NCI-H2081 treated with DMSO at 0.1 percent for 48 hours (cell line): ENCODE measurements at regions not wholly inside any gene's neighbourhood (a gene's known extent, or its start where the extent isn't known, plus 50 kb on each side); places are given as distances from the start of the nearest gene placed in this dataset.
"Not testable (repeated sequence)": the region's sequence is repeated elsewhere in the genome, so short reads cannot be mapped to it uniquely, and the experiment has no call there.

Experiments used
- DNase-seq: peaks from one replicate; lab custom pipeline; 2025; lab: John Stamatoyannopoulos, UW

DNA sequence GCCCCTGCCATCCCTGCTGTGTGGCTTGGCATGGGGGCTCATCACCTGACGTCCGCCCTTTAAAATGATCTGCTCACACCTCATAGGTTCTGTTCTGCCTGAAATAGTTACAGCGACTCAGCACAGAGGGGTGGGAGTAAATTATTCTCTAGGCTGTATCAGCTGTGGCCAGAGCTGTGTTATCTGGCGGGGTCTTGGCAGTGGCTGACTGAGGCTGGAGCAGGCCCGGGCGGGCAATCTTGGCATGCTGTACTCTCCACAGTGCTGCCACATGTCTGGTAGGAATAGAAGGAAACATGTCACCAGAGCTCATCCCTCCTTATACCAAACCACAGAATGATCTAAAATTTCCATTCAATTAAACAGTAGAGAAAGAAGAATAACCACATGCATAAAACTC is 499.9 kb upstream of the LMCD1 start:
- no peak for DNase-seq

DNA sequence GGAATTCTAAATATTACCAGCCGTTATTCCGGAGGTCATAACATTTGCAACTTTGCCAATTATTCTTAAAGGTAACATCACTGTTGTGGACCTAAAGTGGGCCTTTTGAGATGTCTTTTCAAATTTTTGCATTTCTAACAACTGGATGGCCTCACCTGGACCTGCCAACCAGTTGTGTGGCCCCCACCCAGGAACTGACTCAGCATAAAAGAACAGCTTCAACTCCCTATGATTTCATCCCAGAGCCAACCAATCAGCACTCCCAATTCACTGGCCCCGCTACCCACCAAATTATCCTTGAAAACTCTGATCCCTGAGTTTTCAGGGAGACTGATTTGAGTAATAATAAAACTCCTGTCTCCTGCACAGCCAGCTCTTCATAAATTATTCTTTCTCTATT is 489.7 kb upstream of the LMCD1 start:
- no peak for DNase-seq

DNA sequence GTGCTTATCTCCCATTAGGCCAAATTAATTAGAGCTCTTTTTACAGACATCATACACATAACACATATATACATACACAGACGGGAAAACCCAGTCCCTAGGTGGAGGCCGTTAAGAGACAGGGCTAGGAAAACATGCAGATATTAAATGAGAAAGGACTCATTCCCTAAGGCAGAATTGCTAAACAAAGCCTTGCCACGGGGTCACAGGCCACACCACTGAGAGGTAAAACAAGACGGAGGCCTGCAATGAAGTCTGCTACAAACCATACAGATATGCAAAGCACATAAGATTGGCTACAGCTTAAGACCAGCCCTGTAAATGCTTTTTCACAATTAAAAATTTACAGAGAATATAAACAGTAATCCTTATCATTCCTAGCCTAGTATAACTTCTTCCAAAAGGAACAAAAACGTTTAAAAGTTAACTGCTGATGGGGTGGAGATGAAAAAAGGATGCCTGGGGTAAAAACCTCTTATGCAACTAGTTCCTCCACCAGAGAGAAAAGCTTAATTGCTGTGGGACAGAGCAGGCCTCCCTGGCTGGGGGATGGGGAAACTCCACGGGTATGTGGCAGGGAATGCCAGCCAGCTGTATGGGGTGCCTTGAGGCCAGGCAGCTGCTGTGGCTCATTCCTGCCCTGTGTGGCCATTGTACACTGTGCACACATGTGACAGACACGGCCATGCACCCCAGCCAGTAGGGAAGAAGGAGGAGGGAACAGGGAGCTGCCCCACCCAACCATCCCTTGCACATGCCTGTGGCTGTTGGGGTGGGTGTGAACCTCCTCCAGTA is 481.4 kb upstream of the LMCD1 start:
- no peak for DNase-seq

DNA sequence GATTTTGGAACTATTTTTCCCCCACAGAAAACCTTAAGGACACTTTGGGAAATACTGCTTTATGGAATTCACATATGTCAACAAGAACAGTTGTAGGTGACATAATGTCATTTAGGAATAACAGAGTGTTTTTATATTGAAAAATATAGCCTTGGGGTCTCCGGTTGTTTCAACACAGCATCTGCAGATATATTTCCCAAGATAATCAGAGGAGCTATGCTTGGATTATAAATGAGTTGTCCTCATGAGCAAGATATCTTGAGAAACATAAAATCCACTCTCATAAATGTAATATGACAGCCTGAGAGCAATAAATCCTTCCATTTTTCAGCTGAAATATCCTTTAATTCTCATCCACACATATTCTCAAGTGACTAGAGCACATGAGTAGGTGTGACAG is 473.7 kb upstream of the LMCD1 start:
- DNase-seq, result no peak

DNA sequence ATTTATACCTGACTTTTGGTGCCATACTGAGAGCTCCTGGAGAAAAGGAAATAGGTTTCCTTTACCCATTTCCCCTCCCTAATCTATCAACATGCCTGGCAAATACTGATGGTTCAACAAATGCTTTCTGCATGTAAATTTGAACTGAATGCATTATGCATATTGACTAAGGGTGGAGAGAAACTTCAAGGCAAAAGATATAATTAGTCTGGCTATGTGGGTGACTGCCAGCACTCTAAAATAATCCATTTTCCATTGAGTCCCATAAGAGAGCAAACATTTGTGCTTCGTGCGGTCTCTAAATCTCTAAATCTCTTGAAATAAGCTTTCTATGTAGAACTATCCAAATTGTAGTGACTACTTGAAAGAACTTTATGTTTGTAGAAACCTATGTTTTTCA is 451.3 kb upstream of the LMCD1 start:
- no peak for DNase-seq

DNA sequence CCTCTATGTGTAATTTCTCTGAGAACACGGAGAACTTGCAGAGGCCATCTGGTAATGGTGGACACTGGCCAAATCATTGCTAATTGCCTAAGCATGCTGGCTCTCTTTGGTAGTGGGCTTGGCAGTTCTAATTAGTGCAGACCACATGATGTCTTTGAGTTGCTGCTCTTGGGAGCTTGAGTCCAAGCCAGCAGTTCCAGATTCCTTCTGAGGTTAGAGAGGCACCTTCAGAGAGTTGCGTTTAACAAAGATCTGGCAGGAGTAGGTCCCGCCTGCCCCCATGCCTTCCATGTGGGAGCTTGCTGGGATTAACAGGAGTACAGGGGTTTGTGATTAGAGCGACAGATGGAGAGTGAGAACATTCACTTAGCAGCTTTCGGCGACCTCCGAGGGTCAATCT is 449.0 kb upstream of the LMCD1 start:
- no peak for DNase-seq

DNA sequence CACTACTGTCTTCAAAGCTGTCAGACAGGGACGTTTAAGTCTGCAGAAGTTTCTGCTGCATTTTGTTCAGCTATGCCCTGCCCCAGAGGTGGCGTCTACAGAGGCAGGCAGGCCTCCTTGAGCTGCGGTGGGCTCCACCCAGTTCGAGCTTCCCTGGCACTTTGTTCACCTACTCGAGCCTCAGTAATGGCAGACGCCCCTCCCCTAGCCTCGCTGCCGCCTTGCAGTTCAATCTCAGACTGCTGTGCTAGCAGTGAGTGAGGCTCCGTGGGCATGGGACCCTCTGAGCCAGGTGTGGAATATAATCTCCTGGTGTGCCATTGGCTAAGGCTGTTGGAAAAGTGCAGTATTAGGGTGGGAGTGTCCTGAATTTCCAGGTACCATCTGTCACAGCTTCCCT is 433.5 kb upstream of the LMCD1 start:
- not testable (repeated sequence) for DNase-seq

DNA sequence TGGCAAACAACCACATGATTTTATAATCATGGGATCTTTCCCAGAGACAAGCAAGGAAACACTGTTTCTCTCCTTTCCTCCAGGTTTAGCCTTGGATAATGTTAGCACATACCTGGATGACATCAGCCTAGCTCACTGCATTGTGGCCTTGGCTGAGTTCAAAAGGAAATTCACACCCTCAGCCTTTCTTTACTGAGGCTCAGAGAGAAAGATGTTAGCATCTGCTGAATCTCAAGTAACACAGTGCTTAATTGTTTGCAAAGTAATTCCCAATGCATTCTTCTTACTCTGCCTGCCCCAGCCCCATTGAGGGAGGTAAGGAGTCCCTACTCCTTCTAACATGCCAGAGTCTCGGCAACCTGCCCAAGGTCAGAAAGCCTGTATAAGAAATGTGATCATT is 432.2 kb upstream of the LMCD1 start:
- DNase-seq, result no peak

DNA sequence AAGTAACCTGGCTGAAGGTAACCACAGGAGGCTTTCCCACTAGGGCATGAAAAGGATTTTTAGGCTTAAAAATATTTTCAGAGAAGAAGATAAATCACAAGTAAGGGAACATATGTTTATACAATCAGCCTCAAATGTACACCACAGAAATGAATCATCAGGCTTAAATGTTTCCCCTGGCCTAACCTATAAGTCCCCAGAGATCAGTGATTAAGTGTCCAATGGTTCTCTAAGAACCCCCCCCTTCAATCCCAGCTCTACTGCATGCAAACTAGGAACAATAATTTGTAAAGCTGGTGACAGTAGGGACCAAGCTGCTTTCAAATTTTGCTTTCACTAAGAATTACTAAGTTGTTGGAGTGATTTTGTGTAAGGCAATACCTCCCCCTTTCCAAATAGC is 431.6 kb upstream of the LMCD1 start:
- DNase-seq, result no peak

DNA sequence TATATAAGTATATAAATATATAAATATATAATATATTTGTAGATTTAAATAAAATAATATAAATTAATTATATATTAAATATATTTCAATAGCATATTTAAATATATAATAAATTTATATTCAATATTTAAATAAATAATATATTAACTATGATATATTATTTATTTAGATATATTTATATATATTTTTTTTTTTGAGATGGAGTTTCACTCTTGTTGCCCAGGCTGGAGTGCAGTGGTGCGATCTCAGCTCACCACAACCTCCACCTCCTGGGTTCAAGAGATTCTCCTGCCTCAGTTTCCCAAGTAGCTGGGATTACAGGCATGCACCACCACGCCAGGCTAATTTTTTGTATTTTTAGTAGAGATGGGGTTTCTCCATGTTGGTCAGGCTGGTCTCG is 426.9 kb upstream of the LMCD1 start:
- not testable (repeated sequence) for DNase-seq

DNA sequence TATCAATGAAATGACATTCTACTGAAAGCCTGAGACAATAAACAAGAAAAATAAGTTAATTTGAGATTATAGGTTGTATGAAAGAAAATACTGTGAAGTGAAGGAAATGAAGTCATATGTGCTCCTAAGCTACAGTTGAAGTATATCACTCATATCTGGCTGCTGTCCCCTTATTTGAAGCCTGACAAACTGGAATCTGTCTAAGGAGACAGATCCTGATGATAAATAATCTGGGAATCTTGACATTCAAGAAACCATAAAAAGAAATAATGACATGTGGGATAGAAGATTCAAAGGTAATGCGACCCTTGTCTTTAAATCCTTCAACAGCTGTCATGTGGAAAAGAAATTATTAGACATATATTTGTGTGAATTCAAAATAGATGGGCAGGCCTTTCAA is 424.5 kb upstream of the LMCD1 start:
- DNase-seq, result no peak

DNA sequence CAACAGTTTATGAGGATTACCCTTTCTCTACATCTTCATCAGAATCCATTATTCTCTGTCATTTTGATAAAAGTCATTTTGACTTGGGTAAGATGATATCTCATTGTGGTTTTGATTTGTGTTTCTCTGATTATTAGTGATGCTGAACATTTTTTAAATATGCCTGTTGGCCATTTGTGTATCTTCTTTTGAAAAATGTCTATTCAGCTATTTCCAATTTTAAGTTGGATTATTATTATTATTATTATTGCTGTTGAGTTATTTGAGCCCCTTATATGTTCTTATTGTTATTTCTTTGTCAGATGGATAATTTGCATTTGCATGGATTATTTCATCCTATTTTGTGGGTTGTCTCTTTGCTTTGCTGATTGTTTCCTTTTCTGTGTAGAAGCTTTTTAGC is 421.2 kb upstream of the LMCD1 start:
- no peak for DNase-seq

DNA sequence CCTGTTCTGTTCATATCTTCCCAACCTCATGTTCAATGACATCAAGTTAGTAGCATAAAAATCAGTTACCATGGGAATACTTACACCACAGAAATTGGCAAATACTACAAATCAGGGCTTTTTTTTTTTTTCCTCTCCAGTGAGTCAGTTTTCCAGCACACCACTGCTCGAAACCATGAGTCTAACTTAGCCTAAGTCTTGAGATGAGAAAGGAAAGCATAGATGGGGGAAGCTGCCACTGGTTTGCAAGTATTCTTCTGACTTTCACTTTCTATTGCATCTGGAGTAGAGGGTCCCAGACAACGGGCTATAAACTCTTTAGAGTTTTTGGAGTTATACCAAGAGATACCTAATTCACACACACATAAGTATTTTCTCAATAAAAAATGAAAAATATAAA is 416.1 kb upstream of the LMCD1 start:
- no peak for DNase-seq

DNA sequence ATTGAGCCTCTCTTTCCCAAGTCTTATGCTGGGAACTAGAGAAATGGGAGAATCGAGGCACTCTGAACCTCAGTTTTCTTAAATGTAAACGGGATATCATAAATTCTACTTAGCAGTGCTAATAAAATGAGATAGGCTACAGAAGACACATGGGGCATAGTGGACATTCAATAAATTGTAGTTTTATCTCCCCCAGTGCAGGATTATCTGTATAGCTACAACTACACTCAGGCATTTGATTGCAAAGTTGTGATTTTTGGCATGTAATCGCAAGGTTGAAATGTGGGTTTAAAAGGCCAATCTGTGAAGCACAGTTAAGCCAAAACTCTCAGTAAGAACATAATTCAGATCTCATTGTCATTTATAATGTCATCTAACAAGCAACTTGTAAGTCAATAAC is 413.7 kb upstream of the LMCD1 start:
- DNase-seq, result no peak

DNA sequence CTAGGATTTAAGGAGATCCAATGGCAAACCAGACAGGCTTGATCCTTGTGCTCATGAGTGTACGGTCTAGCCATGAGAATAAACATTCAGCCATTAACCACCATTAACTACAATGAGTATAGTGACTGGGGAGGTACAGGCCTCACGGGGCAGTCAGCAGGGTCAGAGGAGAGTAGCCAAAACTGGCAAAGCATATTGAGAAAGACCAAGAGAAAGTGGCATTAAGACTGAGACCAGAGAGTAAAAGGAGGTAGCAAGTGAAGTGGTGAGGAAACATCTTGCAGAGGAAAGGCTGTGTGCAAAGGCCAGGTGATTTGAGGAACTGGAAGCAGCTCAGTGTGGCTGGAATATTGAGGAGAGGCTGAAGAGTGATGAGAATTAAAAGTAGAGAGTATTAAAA is 407.2 kb upstream of the LMCD1 start:
- DNase-seq, result no peak

DNA sequence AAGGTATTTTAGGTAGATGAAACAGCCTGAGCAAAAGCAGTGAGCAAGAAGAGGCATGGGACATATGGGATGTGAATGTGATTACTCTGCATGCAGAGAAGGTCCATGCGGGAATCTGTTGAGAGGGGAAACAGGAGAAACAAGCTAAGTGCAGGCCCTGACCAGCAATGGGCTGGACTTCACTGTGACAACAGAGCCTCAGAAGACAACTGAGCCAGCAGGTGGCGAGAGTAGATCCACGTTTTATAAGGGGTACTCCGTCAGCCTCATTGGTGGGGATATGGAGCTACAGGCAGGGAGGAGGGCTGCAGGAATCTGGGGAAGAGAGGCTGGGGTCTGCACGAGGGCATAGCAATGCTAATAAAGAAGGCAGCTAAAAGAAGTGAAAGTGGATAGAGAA is 405.9 kb upstream of the LMCD1 start:
- no peak for DNase-seq

DNA sequence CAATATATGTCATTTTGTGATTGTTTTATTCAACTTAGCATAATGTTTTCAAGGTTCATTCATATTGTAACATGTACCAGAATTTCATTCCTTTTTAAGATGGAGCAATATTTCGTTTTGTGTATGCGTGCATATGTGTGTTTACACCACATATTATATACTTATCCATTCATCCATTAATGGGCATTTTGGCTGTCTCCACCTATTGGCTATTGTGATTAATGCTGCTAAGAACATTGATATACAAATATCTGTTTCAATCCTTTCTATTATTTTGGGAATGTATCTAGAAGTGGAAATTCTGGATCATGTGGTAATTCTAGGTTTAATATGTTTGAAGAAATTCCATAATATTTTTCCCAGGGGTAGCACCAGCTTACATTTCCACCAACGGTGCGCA is 403.9 kb upstream of the LMCD1 start:
- no peak for DNase-seq

DNA sequence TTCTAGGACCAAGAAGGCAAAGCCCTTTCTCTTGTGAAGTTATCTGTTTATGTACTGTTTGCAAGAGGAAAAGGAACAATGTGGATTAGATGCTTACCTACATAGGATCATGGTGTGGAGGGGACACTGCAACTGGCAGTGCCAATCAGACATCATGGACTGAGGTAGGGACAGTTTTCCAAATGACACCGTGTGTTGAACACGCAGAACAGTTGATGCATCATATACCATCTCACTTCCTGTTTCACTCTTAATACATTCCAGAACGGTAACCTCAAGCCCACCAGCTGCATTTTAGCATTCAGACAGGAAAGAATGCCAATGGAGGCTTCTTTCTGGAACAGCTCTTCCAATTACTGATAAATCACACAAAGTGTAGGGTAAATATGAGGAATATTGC is 397.7 kb upstream of the LMCD1 start:
- DNase-seq, result no peak

DNA sequence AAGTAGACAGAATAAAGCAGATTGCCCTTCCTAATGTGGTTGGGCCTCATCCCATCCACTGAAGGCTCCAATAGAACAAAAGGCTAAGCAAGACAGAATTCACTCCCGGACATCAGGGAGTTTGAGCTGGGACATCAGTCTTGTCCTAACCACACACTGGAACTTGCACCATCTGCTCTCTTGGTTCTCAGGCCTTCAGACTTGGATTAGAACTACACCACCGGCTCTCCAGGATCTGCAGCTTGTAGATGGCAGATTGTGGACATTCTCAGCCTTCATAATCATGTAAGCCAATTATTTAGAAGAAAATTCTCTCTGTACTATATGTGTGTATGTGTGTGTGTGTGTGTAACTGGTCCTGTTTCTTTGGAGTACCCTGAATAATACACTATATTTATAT is 394.7 kb upstream of the LMCD1 start:
- no peak for DNase-seq

DNA sequence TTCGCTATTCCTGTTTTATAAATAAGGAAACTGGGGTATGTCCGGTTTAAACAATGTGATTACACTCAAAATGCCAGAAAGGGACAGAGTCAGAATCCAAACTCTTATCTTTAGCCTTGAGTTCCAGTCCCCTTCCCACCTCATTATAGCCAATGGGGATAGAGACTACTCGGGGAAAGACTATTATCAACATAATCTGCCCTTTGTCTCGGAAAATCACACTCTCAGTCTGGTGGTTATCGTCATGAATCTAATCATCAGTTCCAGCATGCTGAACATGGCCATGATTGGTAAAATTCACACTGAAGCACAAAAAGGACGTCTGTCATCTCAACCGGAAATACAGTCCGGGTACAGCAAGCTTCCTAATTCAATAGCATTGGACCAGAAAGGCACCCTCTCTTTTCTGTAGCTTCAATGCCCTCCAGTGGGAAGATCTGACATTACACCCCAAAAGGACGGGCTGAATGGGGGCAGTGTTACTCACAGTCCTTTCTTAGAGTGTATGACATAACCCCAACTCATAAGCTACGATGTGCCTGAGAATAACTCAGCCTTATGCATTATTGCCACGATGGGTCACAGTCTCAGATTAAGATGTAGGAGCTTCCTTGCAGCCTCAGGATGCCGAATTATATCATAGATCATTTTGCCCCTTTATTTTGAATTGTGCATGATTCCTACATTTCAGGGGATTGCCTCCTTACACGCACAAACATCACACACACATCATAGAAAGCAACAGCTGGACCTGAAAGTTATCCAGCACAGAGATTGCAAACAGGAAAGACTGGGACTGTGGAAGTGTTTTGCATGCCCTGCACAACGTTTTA is 390.4 kb upstream of the LMCD1 start:
- peak; percentile 42 for DNase-seq

DNA sequence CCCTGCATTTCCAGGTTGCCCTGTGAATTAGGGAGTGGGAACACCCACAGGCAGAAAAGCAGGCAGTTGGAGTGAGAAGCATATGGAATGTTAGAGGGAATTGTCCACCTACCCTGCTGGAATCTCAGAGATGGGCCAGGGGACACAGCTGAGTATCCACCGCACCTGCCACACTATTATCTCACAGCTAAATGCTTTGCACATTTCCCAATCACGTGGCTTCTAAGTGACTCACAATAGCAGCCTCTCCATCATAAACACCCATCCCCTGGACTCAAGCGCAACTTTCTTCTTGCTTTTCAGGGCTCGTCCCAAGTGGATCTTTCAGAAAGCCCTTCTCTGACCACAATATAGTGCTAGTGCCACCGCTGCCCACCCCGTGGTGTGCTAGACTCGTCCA is 389.0 kb upstream of the LMCD1 start:
- DNase-seq, result no peak

DNA sequence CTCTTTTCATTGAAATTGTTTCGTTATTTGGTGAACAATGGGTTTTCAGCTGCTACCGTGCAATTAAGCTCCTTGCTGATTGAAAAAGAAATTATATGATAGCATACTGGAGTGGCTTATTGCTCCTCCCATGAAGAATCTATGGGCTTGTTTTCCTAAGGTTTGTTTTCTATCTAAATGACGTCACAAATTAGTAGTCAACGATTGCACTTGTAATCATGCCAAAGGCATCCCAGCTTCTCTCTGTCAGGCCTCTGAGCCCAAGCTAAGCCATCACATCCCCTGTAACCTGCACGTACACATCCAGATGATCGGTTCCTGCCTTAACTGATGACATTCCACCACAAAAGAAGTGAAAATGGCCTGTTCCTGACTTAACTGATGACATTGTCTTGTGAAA is 388.0 kb upstream of the LMCD1 start:
- DNase-seq, result no peak

DNA sequence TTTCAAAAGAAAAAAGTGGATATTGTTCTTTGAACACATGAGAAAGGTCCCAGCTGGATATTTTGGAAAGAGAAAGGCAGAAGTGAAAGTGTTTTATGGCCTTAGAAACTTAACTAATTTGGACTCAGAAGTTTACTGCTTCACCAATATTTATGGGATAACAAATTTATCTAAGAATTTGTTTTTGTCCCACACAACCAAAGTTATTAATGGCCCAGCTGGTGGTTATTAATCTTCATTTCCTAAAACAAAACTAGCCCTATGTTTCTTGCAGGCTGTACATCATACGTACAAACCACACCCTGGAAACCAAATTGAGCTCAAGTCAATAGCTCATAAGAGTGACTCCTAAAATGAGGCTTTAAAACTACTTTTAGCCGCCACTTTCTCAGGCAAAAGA is 372.9 kb upstream of the LMCD1 start:
- no peak for DNase-seq

DNA sequence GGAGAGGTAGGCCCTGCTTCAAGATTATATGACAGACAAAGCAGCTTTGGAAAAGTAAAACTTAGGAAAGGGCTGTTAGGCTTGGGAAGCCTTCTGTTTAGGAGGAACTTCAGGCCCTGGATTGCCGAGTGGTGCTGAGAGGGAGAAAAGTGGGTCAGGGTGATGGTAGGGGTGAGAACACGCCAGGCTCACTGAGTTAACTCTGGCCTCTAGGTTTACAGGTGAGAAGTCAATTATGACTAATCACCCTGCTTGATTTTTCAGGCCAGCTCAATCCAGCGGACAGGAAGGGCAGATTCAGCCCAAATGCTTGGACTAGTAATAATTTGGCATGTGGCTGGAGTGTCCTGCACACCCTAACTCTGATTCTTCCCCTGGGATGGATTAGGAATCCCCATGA is 365.1 kb upstream of the LMCD1 start:
- DNase-seq, result no peak
